Gastroesophageal sphincter (tissue), 3 donors: ENCODE measurements at regions not wholly inside any gene's neighbourhood (a gene's known extent, or its start where the extent isn't known, plus 50 kb on each side); places are given as distances from the start of the nearest gene placed in this dataset.

Experiments
- CTCF ChIP-seq, 4 experiments: fragments of 200-600 bp in 2 of 4; fragments of 450-650 bp in 2 of 4; sonication (generic) in 1 of 4; IDR thresholded peaks; one replicate each; pipeline ENCODE4 v1.5.1; 2017 to 2019; ENCODE audit warnings: antibody characterized with exemption in 4 of 4, mild to moderate bottlenecking in 2 of 4, moderate library complexity in 2 of 4
- EP300 ChIP-seq: sonication (generic); formaldehyde crosslinking; IDR thresholded peaks from one replicate; pipeline ENCODE4 v1.6.1; 2017; ENCODE audit warnings: antibody characterized with exemption, mild to moderate bottlenecking
- POLR2A ChIP-seq, 2 donors: fragments of 450-650 bp; IDR thresholded peaks; one replicate each; pipeline ENCODE4 v1.6.1; 2017; ENCODE audit warnings: antibody characterized with exemption in 2 of 2, mild to moderate bottlenecking in 2 of 2, moderate library complexity in 1 of 2

- TF ChIP-seq CTCF (IDR thresholded peaks at IDR 0.05) (no peak), POLR2A (IDR thresholded peaks at IDR 0.05) (no peak), EP300 (no peak)
These were observed 137.0 kb downstream of the OR4C45 start for GRCh38 chr11:50169634-50170033.
